ENCODE measurements at regions not wholly inside any gene's neighbourhood (a gene's known extent, or its start where the extent isn't known, plus 50 kb on each side); places are given as distances from the start of the nearest gene placed in this dataset.

DNA sequence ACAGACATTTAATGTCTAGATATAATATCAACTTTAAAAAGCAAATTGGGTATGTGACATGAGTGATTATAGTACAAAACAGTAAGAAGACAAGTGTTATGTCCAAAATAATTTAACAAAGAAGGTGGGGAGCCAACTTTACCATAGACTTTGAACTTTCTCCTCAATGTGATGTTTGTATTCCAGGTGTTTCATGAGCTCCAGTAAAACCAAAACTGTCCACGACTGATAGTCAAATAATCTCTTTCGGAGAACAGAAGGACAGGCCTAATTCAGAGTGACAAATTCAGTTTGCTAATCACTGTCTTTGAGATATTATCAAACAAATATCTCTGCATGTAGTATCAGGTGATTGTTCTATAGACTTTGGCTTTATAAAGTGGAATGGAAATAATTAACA, 1112.6 kb downstream of the SLC6A15 start:
- TF ChIP-seq SMC3 (IDR thresholded peaks at IDR 0.05; ENCODE audit: low read depth, low read length) (no peak), MAZ (IDR thresholded peaks at IDR 0.05; ENCODE audit: borderline replicate concordance, low read depth, low read length) (no peak), RCOR1 (IDR thresholded peaks at IDR 0.05; ENCODE audit: insufficient replicate concordance, low read length) (no peak), NFE2L2 (IDR thresholded peaks at IDR 0.05; ENCODE audit: low read depth, low read length) (no peak), CHD1 (IDR thresholded peaks at IDR 0.05; ENCODE audit: low read depth, low read length) (no peak)
- no peaks in the 10 kb centered on the region for H3K9me3 ChIP-seq (ENCODE audit: control insufficient read depth, insufficient read depth, low read length)
- BruUV-seq (replicated peaks): no TSS peak
- H3K4me3 ChIP-seq (ENCODE audit: insufficient read depth, low read depth, low read length): no peak overlapping the region
- H2BK120ac ChIP-seq (ENCODE audit: low read depth, low read length): no peak overlapping the region
- no peak overlapping the region for H4K5ac ChIP-seq (ENCODE audit: low read depth, low read length)
- CTCF ChIA-PET: no interaction called here
- H3K56ac ChIP-seq (ENCODE audit: extremely low read depth, insufficient read depth, low read length): no peak overlapping the region
- no peaks in the 10 kb centered on the region for H3K4me1 ChIP-seq (ENCODE audit: control insufficient read depth, insufficient read depth, low read length)
- H4K8ac ChIP-seq (ENCODE audit: low read depth in 2 of 2, low read length in 2 of 2): no peak overlapping the region
- in situ Hi-C loops (cut with MboI; ENCODE audit: low sequenced_read_pairs) (no loop called here), dilution Hi-C loops (cut with HindIII; ENCODE audit: low sequenced_read_pairs, unreplicated experiment) (no loop called here), intact Hi-C loops (cut with micrococcal nuclease) (no loop called here)
- H2AFZ ChIP-seq (replicated peaks; ENCODE audit: low read length, poor library complexity): no peak overlapping the region
- WGBS, 2 experiments (ENCODE audit: extremely low coverage in 2 of 2, insufficient read length in 1 of 2): no CpG with 5 or more reads among the region's 2 CpGs
- no peak overlapping the region for H3K14ac ChIP-seq (replicated peaks; ENCODE audit: low read depth, low read length)
- no peaks in the 10 kb centered on the region for H3K9me1 ChIP-seq (ENCODE audit: insufficient read depth, low read length)
- no peak overlapping the region for H3K27ac ChIP-seq (ENCODE audit: insufficient read depth, low read length)
- ATAC-seq (ENCODE audit: low read depth) (no peak), DNase-seq (no peak)
- H2AK9ac ChIP-seq (replicated peaks; ENCODE audit: low read depth, low read length, poor library complexity): no peak overlapping the region
- no peak overlapping the region for H2BK15ac ChIP-seq (ENCODE audit: low read depth, low read length)
- H2BK20ac ChIP-seq (ENCODE audit: low read depth, low read length): no peak overlapping the region
- no peaks in the 10 kb centered on the region for H4K20me1 ChIP-seq (ENCODE audit: insufficient read depth, low read length)
- no peaks in the 10 kb centered on the region for H3K79me1 ChIP-seq (ENCODE audit: low read depth in 1 of 2, low read length in 2 of 2)
- no peak overlapping the region for H3K18ac ChIP-seq (ENCODE audit: low read depth, low read length)
- no peak overlapping the region for H2BK5ac ChIP-seq (ENCODE audit: low read depth, low read length, poor library complexity, severe bottlenecking)
- H3K4me2 ChIP-seq (ENCODE audit: low read depth, low read length): no peak overlapping the region
- no peaks in the 10 kb centered on the region for H3K27me3 ChIP-seq (ENCODE audit: control insufficient read depth, insufficient read depth, low read length)
- no peak overlapping the region for H3K23ac ChIP-seq (ENCODE audit: low read depth, low read length)
- H2AK5ac ChIP-seq (ENCODE audit: low read depth, low read length): no peak overlapping the region
- H3K4ac ChIP-seq (ENCODE audit: low read depth, low read length): no peak overlapping the region
- H3K9ac ChIP-seq (ENCODE audit: low read depth, low read length): no peak overlapping the region
- no peaks in the 10 kb centered on the region for H3K36me3 ChIP-seq (ENCODE audit: control insufficient read depth, insufficient read depth, low read length)
- no peak overlapping the region for H4K91ac ChIP-seq (ENCODE audit: insufficient read depth, low read depth, low read length)
- POLR2A ChIA-PET (ENCODE audit: unreplicated experiment): no interaction called here

All from IMR-90 (cell line).